GM23338 (cell line): ENCODE measurements at regions not wholly inside any gene's neighbourhood (a gene's known extent, or its start where the extent isn't known, plus 50 kb on each side); places are given as distances from the start of the nearest gene placed in this dataset.

Experiments used
- CREB1 ChIP-seq: fragments of 250-450 bp; sonication (Bioruptor Pico); IDR thresholded peaks from 2 replicates; pipeline ENCODE4 v1.5.0; 2020; ENCODE audit warnings: low read depth, mild to moderate bottlenecking, moderate library complexity
- CTCF ChIP-seq, 2 experiments: fragments of 200-600 bp in 1 of 2; sonication (generic) in 1 of 2; conservative IDR thresholded peaks; 2 replicates each; pipeline versions ENCODE4 v1.5.1 to v1.6.1; 2016 to 2017; ENCODE audit warnings: antibody characterized with exemption in 2 of 2, low read depth in 2 of 2, mild to moderate bottlenecking in 2 of 2, moderate library complexity in 1 of 2
- ETS1 ChIP-seq: IDR thresholded peaks from 2 replicates; pipeline ENCODE4 v1.6.1; 2016; ENCODE audit warnings: antibody characterized with exemption
- EZH2 ChIP-seq: fragments of 200-600 bp; sonication (generic); IDR thresholded peaks from one replicate; pipeline ENCODE4 v1.8.0; 2017; ENCODE audit warnings: antibody characterized with exemption, mild to moderate bottlenecking, low read depth; ENCODE audit not compliant: unreplicated experiment
- EZH2phosphoT487 ChIP-seq: fragments of 200-600 bp; sonication (generic); IDR thresholded peaks from one replicate; pipeline ENCODE4 v1.8.1; 2018; ENCODE audit warnings: antibody characterized with exemption; ENCODE audit not compliant: unreplicated experiment
- JUNB ChIP-seq: IDR thresholded peaks from one replicate; pipeline ENCODE4 v1.6.1; 2016; ENCODE audit warnings: antibody characterized with exemption; ENCODE audit not compliant: unreplicated experiment
- NANOG ChIP-seq: IDR thresholded peaks from 2 replicates; pipeline ENCODE4 v1.6.1; 2016; ENCODE audit warnings: antibody characterized with exemption, borderline replicate concordance
- POLR2AphosphoS5 ChIP-seq: IDR thresholded peaks from 2 replicates; pipeline ENCODE4 v1.6.1; 2016; ENCODE audit warnings: antibody characterized with exemption, low read depth
- REST ChIP-seq: IDR thresholded peaks from one replicate; pipeline ENCODE4 v1.6.1; 2018; ENCODE audit warnings: antibody characterized with exemption; ENCODE audit not compliant: unreplicated experiment
- ZNF114 ChIP-seq: fragments of 250-450 bp; sonication (Bioruptor Pico); IDR thresholded peaks from 2 replicates; pipeline ENCODE4 v1.5.0; 2020; ENCODE audit warnings: mild to moderate bottlenecking, moderate library complexity
- ZNF331 ChIP-seq: fragments of 250-450 bp; sonication (Bioruptor Pico); IDR thresholded peaks from 2 replicates; pipeline ENCODE4 v1.5.0; 2020; ENCODE audit warnings: low read depth, mild to moderate bottlenecking, moderate library complexity
- TF ChIP-seq, protein P1 (sequence below): fragments of 250-450 bp; sonication (Bioruptor Pico); IDR thresholded peaks from 2 replicates; pipeline ENCODE4 v1.5.0; 2020; ENCODE audit warnings: mild to moderate bottlenecking, moderate library complexity

DNA sequence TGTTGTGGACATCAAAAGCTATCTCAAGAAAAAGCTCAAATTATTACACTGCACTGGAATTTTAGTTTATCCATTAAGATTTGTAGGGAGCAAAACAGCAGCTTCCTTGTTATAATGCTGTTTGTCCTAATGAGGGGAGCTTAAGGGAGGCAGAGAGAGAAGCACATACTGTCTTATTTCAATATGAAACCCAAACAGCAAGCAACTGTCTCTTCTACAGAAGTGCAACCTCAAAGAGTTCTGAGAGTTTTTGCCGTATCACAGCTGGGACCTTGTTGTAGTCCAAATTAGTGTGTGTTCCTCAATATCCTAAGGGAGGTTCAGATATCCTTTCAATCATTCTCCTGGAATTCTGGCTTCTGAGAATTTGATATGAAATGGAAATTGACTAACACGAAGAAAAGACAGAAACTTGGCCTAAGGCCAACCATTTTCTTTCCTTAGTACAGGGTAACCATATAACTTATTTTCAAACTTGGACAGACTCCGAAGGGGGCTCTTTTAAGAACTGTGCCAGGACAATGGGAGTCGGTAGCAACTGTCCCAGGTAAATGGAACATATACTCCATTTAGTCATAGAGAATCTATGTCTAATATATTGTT is 149.3 kb upstream of the CCN2 start:
- TF ChIP-seq CTCF (conservative IDR thresholded peaks at IDR 0.05; ENCODE audit: low read depth in 2 of 2) (no peak), ZNF331 (CRISPR knock-in tag) (no peak), EZH2 (no peak), JUNB (no peak), POLR2AphosphoS5 (no peak), REST (no peak), ETS1 (no peak), CREB1 (CRISPR knock-in tag) (no peak), ZNF114 (CRISPR knock-in tag) (no peak), EZH2phosphoT487 (no peak), NANOG (no peak)
- TF ChIP-seq, protein P1, sequence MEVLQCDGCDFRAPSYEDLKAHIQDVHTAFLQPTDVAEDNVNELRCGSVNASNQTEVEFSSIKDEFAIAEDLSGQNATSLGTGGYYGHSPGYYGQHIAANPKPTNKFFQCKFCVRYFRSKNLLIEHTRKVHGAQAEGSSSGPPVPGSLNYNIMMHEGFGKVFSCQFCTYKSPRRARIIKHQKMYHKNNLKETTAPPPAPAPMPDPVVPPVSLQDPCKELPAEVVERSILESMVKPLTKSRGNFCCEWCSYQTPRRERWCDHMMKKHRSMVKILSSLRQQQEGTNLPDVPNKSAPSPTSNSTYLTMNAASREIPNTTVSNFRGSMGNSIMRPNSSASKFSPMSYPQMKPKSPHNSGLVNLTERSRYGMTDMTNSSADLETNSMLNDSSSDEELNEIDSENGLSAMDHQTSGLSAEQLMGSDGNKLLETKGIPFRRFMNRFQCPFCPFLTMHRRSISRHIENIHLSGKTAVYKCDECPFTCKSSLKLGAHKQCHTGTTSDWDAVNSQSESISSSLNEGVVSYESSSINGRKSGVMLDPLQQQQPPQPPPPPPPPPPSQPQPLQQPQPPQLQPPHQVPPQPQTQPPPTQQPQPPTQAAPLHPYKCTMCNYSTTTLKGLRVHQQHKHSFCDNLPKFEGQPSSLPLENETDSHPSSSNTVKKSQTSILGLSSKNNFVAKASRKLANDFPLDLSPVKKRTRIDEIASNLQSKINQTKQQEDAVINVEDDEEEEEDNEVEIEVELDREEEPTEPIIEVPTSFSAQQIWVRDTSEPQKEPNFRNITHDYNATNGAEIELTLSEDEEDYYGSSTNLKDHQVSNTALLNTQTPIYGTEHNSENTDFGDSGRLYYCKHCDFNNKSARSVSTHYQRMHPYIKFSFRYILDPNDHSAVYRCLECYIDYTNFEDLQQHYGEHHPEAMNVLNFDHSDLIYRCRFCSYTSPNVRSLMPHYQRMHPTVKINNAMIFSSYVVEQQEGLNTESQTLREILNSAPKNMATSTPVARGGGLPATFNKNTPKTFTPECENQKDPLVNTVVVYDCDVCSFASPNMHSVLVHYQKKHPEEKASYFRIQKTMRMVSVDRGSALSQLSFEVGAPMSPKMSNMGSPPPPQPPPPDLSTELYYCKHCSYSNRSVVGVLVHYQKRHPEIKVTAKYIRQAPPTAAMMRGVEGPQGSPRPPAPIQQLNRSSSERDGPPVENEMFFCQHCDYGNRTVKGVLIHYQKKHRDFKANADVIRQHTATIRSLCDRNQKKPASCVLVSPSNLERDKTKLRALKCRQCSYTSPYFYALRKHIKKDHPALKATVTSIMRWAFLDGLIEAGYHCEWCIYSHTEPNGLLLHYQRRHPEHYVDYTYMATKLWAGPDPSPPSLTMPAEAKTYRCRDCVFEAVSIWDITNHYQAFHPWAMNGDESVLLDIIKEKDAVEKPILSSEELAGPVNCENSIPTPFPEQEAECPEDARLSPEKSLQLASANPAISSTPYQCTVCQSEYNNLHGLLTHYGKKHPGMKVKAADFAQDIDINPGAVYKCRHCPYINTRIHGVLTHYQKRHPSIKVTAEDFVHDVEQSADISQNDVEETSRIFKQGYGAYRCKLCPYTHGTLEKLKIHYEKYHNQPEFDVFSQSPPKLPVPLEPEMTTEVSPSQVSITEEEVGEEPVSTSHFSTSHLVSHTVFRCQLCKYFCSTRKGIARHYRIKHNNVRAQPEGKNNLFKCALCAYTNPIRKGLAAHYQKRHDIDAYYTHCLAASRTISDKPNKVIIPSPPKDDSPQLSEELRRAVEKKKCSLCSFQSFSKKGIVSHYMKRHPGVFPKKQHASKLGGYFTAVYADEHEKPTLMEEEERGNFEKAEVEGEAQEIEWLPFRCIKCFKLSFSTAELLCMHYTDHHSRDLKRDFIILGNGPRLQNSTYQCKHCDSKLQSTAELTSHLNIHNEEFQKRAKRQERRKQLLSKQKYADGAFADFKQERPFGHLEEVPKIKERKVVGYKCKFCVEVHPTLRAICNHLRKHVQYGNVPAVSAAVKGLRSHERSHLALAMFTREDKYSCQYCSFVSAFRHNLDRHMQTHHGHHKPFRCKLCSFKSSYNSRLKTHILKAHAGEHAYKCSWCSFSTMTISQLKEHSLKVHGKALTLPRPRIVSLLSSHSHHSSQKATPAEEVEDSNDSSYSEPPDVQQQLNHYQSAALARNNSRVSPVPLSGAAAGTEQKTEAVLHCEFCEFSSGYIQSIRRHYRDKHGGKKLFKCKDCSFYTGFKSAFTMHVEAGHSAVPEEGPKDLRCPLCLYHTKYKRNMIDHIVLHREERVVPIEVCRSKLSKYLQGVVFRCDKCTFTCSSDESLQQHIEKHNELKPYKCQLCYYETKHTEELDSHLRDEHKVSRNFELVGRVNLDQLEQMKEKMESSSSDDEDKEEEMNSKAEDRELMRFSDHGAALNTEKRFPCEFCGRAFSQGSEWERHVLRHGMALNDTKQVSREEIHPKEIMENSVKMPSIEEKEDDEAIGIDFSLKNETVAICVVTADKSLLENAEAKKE (CRISPR knock-in tag), result no peak
